HuH-7 (cell line): ENCODE measurements at regions not wholly inside any gene's neighbourhood (a gene's known extent, or its start where the extent isn't known, plus 50 kb on each side); places are given as distances from the start of the nearest gene placed in this dataset.
"Not testable (repeated sequence)": the region's sequence is repeated elsewhere in the genome, so short reads cannot be mapped to it uniquely, and the experiment has no call there.

Source experiments
- DNase-seq: peaks from one replicate; pipeline ENCODE4 v3.0.0; 2011; ENCODE audit warnings: low spot score

- DNase-seq, result no peak
These were observed 147.2 kb upstream of the PFKP start for GRCh38 chr10:2920168-2920567.

- no peak for DNase-seq
These were observed 148.3 kb upstream of the PFKP start for GRCh38 chr10:2919016-2919415.

GRCh38 chr10:2918489-2918888 lies 148.9 kb upstream of the PFKP start:
- DNase-seq, result no peak

- no peak for DNase-seq
These were observed 149.4 kb upstream of the PFKP start for GRCh38 chr10:2917926-2918325.

GRCh38 chr10:2915412-2915811 lies 151.9 kb upstream of the PFKP start:
- DNase-seq, result no peak

GRCh38 chr10:2914741-2915140 lies 152.6 kb upstream of the PFKP start:
- no peak for DNase-seq

- DNase-seq, result no peak
These were observed 153.9 kb upstream of the PFKP start for GRCh38 chr10:2913474-2913873.

- DNase-seq, result no peak
These were observed 156.7 kb upstream of the PFKP start for GRCh38 chr10:2910656-2911055.

GRCh38 chr10:2909921-2910320 lies 157.4 kb upstream of the PFKP start:
- DNase-seq, result no peak

GRCh38 chr10:2908851-2909630 lies 158.3 kb upstream of the PFKP start:
- no peak for DNase-seq

- DNase-seq, result no peak
These were observed 160.4 kb upstream of the PFKP start for GRCh38 chr10:2906974-2907373.

- no peak for DNase-seq
These were observed 161.5 kb upstream of the PFKP start for GRCh38 chr10:2905851-2906250.

- no peak for DNase-seq
These were observed 166.8 kb upstream of the PFKP start for GRCh38 chr10:2900530-2900929.

GRCh38 chr10:2899246-2899951 lies 167.9 kb upstream of the PFKP start:
- no peak for DNase-seq

- no peak for DNase-seq
These were observed 168.9 kb upstream of the PFKP start for GRCh38 chr10:2898509-2898860.

- DNase-seq, result no peak
These were observed 169.5 kb upstream of the PFKP start for GRCh38 chr10:2897619-2898508.

GRCh38 chr10:2896334-2896733 lies 171.0 kb upstream of the PFKP start:
- not testable (repeated sequence) for DNase-seq

- DNase-seq, result no peak
These were observed 171.7 kb upstream of the PFKP start for GRCh38 chr10:2895594-2896196.

- no peak for DNase-seq
These were observed 173.4 kb upstream of the PFKP start for GRCh38 chr10:2893991-2894390.

GRCh38 chr10:2893158-2893845 lies 174.0 kb upstream of the PFKP start:
- no peak for DNase-seq

GRCh38 chr10:2891770-2892124 lies 175.6 kb upstream of the PFKP start:
- no peak for DNase-seq
